ENCODE measurements at regions not wholly inside any gene's neighbourhood (a gene's known extent, or its start where the extent isn't known, plus 50 kb on each side); places are given as distances from the start of the nearest gene placed in this dataset.

GRCh38 chrX:78513971-78514738 is 145.0 kb downstream of the RTL3 start:
- no peak for TF ChIP-seq CTCF (IDR thresholded peaks at IDR 0.05; ENCODE audit: poor library complexity, severe bottlenecking)
- no peak for TF ChIP-seq POLR2AphosphoS5 (IDR thresholded peaks at IDR 0.05)
- TF ChIP-seq MXI1 (conservative IDR thresholded peaks at IDR 0.05; ENCODE audit: poor library complexity, severe bottlenecking), result no peak
- no peak for TF ChIP-seq REST (IDR thresholded peaks at IDR 0.05; ENCODE audit: borderline replicate concordance)
- no peak for TF ChIP-seq EZH2 (IDR thresholded peaks at IDR 0.05; ENCODE audit: borderline replicate concordance, insufficient read depth, low read length, poor library complexity, severe bottlenecking)

All from neural cell (in vitro differentiated cells).